ENCODE measurements at regions not wholly inside any gene's neighbourhood (a gene's known extent, or its start where the extent isn't known, plus 50 kb on each side); places are given as distances from the start of the nearest gene placed in this dataset.

DNA sequence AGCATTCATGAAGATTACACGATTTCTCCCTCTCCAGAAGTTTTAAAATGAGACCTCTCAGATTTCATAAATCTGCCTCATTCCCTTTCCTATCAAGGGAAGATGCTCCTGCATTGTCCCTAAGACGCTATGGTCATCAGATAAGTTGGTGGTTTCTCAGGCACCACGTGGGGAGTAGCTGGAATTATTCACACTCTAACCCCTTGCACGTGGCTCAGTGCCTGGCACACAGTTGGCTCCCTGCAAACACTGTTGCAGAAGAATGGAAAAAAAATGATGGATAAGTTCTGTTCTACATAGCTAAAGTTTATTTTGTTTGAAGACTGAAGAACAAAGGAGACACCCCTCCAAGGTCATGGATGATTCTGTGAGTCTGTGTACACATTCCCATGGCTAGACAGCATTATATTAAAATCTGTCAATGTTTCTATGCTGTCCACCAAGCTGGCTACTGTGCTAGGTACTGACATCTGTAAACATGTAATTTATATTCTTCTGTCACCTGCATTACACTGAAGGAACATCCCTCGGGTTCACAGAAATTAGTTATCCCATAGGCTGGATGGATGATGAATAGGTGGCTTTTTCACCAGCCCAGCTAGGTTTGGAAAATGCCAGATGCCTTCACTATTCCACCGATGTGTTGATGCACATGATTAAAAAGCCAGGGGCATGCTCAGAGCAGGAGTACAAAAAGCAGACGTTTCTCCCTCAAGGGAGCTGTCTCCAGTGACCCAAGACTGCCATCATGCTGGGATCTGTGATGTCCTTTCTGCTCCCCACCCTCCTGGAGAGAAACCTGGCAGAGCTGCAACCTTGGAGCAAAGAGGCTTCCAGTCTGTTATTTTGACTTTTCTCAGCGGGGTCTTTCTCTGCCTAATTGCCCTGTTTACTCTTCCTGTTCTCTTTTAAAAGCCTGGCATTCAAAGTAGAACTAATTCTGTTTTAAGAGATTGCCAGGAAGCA lies 610.5 kb downstream of the UTRN start:
- TF ChIP-seq, protein P1, sequence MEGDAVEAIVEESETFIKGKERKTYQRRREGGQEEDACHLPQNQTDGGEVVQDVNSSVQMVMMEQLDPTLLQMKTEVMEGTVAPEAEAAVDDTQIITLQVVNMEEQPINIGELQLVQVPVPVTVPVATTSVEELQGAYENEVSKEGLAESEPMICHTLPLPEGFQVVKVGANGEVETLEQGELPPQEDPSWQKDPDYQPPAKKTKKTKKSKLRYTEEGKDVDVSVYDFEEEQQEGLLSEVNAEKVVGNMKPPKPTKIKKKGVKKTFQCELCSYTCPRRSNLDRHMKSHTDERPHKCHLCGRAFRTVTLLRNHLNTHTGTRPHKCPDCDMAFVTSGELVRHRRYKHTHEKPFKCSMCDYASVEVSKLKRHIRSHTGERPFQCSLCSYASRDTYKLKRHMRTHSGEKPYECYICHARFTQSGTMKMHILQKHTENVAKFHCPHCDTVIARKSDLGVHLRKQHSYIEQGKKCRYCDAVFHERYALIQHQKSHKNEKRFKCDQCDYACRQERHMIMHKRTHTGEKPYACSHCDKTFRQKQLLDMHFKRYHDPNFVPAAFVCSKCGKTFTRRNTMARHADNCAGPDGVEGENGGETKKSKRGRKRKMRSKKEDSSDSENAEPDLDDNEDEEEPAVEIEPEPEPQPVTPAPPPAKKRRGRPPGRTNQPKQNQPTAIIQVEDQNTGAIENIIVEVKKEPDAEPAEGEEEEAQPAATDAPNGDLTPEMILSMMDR (IDR thresholded peaks at IDR 0.05), result no peak
- Histone ChIP-seq H3K9me3 (no peaks in the 10 kb centered on the region), H3K4me1 (no peaks in the 10 kb centered on the region), H3K27ac (no peak overlapping the region), H3K4me3 (no peak overlapping the region), H3K36me3 (no peaks in the 10 kb centered on the region), H3K27me3 (no peaks in the 10 kb centered on the region)
- ATAC-seq (no peak), DNase-seq (no peak)
- intact Hi-C loops (cut with DNase I), result no loop called here

DNA sequence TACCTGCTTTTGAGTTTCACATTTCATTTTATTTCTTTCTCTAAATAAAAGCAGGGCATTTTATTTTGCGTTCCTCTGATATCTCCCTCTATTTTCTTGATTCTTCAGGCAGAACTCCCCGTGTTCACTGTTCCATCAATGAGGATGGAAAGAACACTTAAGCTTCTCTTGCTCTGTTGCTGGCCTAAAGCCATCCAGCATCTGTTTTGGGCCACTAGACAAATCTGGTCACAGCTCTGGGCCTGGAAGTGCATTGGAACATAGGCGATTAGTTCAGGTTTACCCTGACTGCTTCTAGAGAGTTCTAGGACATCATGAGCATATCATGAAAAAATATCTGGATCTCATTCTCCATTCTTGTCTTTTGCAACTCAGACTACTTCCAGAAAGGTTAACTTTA lies 611.2 kb downstream of the UTRN start:
- no peaks in the 10 kb centered on the region for H3K36me3 ChIP-seq
- no peak for DNase-seq
- peaks cover 0 to under 1% of the 10 kb centered on the region in 2 donors for H3K9me3 ChIP-seq
- H3K27ac ChIP-seq, result no peak overlapping the region
- TF ChIP-seq, protein P1 (IDR thresholded peaks at IDR 0.05), result no peak
- intact Hi-C loops (cut with DNase I), result no loop called here
- ATAC-seq, result no peak
- H3K4me3 ChIP-seq, result no peak overlapping the region
- no peaks in the 10 kb centered on the region for H3K27me3 ChIP-seq
- no peaks in the 10 kb centered on the region for H3K4me1 ChIP-seq

DNA sequence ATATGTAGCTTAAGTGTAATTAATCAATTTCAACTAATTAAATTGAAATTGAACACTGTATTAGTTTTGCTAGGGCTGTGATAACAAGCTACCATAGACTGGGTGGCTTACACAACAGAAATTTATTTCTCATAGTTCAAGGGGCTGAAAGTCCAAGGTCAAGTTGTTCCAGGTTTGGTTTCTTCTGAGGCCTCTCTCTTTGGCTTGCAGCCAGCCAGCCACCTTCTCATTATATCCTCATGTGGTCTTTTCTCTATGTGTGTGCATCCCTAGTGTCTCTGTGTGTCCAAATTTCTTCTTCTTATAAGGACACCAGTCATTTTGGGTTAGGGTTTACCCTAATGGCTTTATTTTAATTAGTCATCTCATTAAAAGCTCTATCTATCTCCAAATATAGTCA lies 611.7 kb downstream of the UTRN start:
- TF ChIP-seq, protein P1 (IDR thresholded peaks at IDR 0.05), result no peak
- Histone ChIP-seq H3K9me3 (peaks cover 0 to 6% of the 10 kb centered on the region in 2 donors), H3K27me3 (no peaks in the 10 kb centered on the region), H3K4me3 (no peak overlapping the region), H3K4me1 (no peaks in the 10 kb centered on the region), H3K36me3 (no peaks in the 10 kb centered on the region), H3K27ac (no peak overlapping the region)
- no peak for DNase-seq
- ATAC-seq, result no peak
- intact Hi-C loops (cut with DNase I), result no loop called here

DNA sequence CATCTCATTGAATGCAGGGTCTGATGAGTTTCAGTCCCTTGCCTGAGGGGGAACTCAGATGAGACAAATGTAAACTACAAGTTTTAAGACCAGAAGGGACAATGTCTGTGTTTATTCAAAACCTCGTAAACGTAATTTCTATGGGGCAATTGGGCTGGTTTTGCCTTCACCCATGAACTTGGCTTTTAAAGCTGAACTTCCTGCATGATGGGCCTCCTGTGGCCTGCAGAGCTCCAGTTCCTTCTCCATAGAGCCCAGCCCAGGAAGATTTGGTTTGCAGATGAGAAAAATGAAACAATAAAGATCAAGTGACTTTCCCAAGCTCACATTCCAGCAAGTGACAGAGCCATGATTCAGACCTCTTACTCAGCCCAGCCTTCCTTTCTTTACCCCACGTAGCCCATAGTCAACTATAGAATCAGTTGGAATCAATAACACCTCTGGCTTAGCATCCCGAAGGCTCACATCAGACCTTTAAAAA lies 612.3 kb downstream of the UTRN start:
- intact Hi-C loops (cut with DNase I), result no loop called here
- DNase-seq (no peak), ATAC-seq (no peak)
- Histone ChIP-seq H3K4me1 (no peaks in the 10 kb centered on the region), H3K36me3 (no peaks in the 10 kb centered on the region), H3K9me3 (peaks cover 0 to 12% of the 10 kb centered on the region in 2 donors), H3K27ac (no peak overlapping the region), H3K4me3 (no peak overlapping the region), H3K27me3 (no peaks in the 10 kb centered on the region)
- TF ChIP-seq, protein P1 (IDR thresholded peaks at IDR 0.05), result no peak

DNA sequence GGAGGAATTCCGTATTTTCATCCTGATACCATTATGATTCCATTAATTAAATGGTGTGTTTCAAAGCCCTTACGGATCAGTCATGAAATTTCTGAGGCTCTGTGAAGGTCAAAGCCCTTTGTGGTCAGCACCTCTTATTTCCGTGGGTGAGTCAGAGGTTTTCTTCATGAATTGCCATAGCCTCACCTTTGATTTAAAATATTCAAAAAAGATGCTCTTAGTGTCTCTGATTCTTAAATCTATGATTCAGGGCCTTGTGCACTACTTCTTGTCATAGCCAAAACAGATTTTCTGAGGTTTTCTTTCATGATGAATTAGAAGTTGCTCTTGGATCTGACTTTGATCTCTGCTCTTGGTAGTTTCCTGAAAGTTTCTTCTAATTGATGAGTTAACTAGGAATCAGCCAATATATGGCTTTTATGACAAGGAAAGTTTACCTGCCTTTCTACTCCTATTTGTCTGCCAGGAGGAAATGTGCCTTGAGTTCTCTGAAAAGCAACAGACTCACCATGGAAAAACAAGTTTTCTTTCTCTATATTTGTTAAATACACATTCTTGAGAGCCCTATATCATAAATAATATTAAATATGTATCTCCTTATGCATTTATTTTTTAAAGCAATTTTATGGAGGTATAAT lies 613.0 kb downstream of the UTRN start:
- no peak for DNase-seq
- Histone ChIP-seq H3K4me3 (no peak overlapping the region), H3K36me3 (no peaks in the 10 kb centered on the region), H3K27me3 (no peaks in the 10 kb centered on the region), H3K4me1 (no peaks in the 10 kb centered on the region), H3K27ac (no peak overlapping the region), H3K9me3 (peaks cover 0 to 19% of the 10 kb centered on the region in 2 donors)
- TF ChIP-seq, protein P1 (IDR thresholded peaks at IDR 0.05), result no peak
- intact Hi-C loops (cut with DNase I), result no loop called here
- no peak for ATAC-seq
